Neuronal stem cell (in vitro differentiated cells): ENCODE measurements at regions not wholly inside any gene's neighbourhood (a gene's known extent, or its start where the extent isn't known, plus 50 kb on each side); places are given as distances from the start of the nearest gene placed in this dataset.

Source experiments
- DNase-seq: peaks from one replicate; pipeline ENCODE4 v3.0.0-alpha.2; 2013; ENCODE audit warnings: low spot score
- H2AFZ ChIP-seq: one replicate; pipeline ENCODE4 v1.6.1; 2013; ENCODE audit warnings: mild to moderate bottlenecking, low read length, inconsistent platforms
- H2AK5ac ChIP-seq: 2 replicates; pipeline ENCODE4 v1.6.1; 2013; ENCODE audit warnings: low read depth, mild to moderate bottlenecking, inconsistent platforms, low read length, moderate library complexity, mixed read lengths
- H2BK120ac ChIP-seq: 2 replicates; pipeline ENCODE4 v1.6.1; 2013; ENCODE audit warnings: low read depth, mild to moderate bottlenecking, inconsistent platforms, low read length, moderate library complexity, mixed read lengths
- H2BK12ac ChIP-seq: one replicate; pipeline ENCODE4 v1.6.1; 2013; ENCODE audit warnings: low read length, inconsistent platforms
- H2BK15ac ChIP-seq: 2 replicates; pipeline ENCODE4 v1.6.1; 2013; ENCODE audit warnings: mild to moderate bottlenecking, low read length, inconsistent platforms, mixed read lengths
- H2BK5ac ChIP-seq: one replicate; pipeline ENCODE4 v1.6.1; 2013; ENCODE audit warnings: inconsistent platforms, mild to moderate bottlenecking, low read length, moderate library complexity
- H3K14ac ChIP-seq: one replicate; pipeline ENCODE4 v1.6.1; 2013; ENCODE audit warnings: low read length, inconsistent platforms
- H3K18ac ChIP-seq: 2 replicates; pipeline ENCODE4 v1.6.1; 2013; ENCODE audit warnings: low read length, inconsistent platforms
- H3K23ac ChIP-seq: 2 replicates; pipeline ENCODE4 v1.6.1; 2013; ENCODE audit warnings: low read depth, mild to moderate bottlenecking, mixed read lengths, low read length, inconsistent platforms; ENCODE audit not compliant: poor library complexity
- H3K27ac ChIP-seq: replicated peaks from 3 replicates; pipeline ENCODE4 v1.5.1; 2013; ENCODE audit warnings: low read length, inconsistent platforms
- H3K27me3 ChIP-seq, 3 experiments: 2 replicates each; pipeline ENCODE4 v1.6.1; 2013; ENCODE audit warnings: low read length in 3 of 3, mild to moderate bottlenecking in 2 of 3, inconsistent platforms in 1 of 3, low read depth in 1 of 3, mixed read lengths in 1 of 3, moderate library complexity in 1 of 3; ENCODE audit not compliant: control insufficient read depth in 3 of 3, insufficient read depth in 3 of 3
- H3K36me3 ChIP-seq, 2 donors: replicated peaks in 1 of 2; 2 replicates each; pipeline ENCODE4 v1.6.1; 2013; ENCODE audit warnings: low read length in 2 of 2; ENCODE audit not compliant: control insufficient read depth in 2 of 2, insufficient read depth in 2 of 2
- H3K4ac ChIP-seq: 2 replicates; pipeline ENCODE4 v1.6.1; 2013; ENCODE audit warnings: inconsistent platforms, mild to moderate bottlenecking, low read length, moderate library complexity
- H3K4me1 ChIP-seq, 2 donors: 1 replicate in 1 of 2; 2 replicates in 1 of 2; pipeline ENCODE4 v1.6.1; 2013; ENCODE audit warnings: low read length in 2 of 2, low read depth in 1 of 2; ENCODE audit not compliant: control insufficient read depth in 2 of 2, insufficient read depth in 1 of 2
- H3K4me2 ChIP-seq: one replicate; pipeline ENCODE4 v1.6.1; 2013; ENCODE audit warnings: mild to moderate bottlenecking, low read length, inconsistent platforms; ENCODE audit not compliant: insufficient read depth, poor library complexity, severe bottlenecking
- H3K4me3 ChIP-seq, 2 donors: 2 replicates each; pipeline ENCODE4 v1.5.1; 2013; ENCODE audit warnings: low read length in 2 of 2, mild to moderate bottlenecking in 2 of 2, inconsistent platforms in 1 of 2, moderate library complexity in 1 of 2
- H3K79me1 ChIP-seq: one replicate; pipeline ENCODE4 v1.6.1; 2013; ENCODE audit warnings: low read depth, mild to moderate bottlenecking, inconsistent platforms, low read length, moderate library complexity
- H3K9ac ChIP-seq: one replicate; pipeline ENCODE4 v1.6.1; 2013; ENCODE audit warnings: mild to moderate bottlenecking, low read depth, low read length, inconsistent platforms; ENCODE audit not compliant: poor library complexity
- H3K9me3 ChIP-seq, 2 donors: replicated peaks in 1 of 2; 2 replicates each; pipeline versions ENCODE3 to v1.6.1; 2013; ENCODE audit warnings: low read length in 2 of 2, mild to moderate bottlenecking in 2 of 2, inconsistent platforms in 1 of 2, low read depth in 1 of 2, mixed read lengths in 1 of 2, moderate library complexity in 1 of 2; ENCODE audit not compliant: control insufficient read depth in 2 of 2, insufficient read depth in 1 of 2
- H4K8ac ChIP-seq: one replicate; pipeline ENCODE4 v1.6.1; 2013; ENCODE audit warnings: low read depth, mild to moderate bottlenecking, inconsistent platforms, low read length, moderate library complexity
- H4K91ac ChIP-seq: one replicate; pipeline ENCODE4 v1.6.1; 2013; ENCODE audit warnings: low read length, low read depth, mild to moderate bottlenecking, inconsistent platforms; ENCODE audit not compliant: poor library complexity
- WGBS, 2 donors: extraction: QIAGEN DNeasy Blood & Tissue Kit; methylation state at CpG; one replicate each; pipeline ENCODE4 v1.1.7; 2013; ENCODE audit warnings: missing lambda C conversion rate in 2 of 2, mixed read lengths in 1 of 2; ENCODE audit not compliant: insufficient read length in 2 of 2, insufficient replicate concordance in 1 of 2; ENCODE audit errors: extremely low coverage in 2 of 2; 5-methylcytosine and 5-hydroxymethylcytosine counted together

- Histone ChIP-seq H2AFZ (no peak overlapping the region), H4K8ac (no peak overlapping the region), H3K27ac (no peak overlapping the region), H3K36me3 (no peaks in the 10 kb centered on the region), H3K4me1 (no peaks in the 10 kb centered on the region), H4K91ac (no peak overlapping the region), H3K79me1 (no peaks in the 10 kb centered on the region), H3K23ac (no peak overlapping the region), H2AK5ac (no peak overlapping the region), H2BK120ac (no peak overlapping the region), H2BK12ac (no peak overlapping the region), H3K14ac (no peak overlapping the region), H3K18ac (no peak overlapping the region), H3K9ac (no peak overlapping the region), H3K4me3 (no peak overlapping the region), H3K4me2 (no peak overlapping the region), H3K27me3 (no peaks in the 10 kb centered on the region), H3K9me3 (no peaks in the 10 kb centered on the region), H3K4ac (no peak overlapping the region), H2BK15ac (no peak overlapping the region), H2BK5ac (no peak overlapping the region)
- no peak for DNase-seq
- WGBS, 2 donors = no CpG with 5 or more reads among the region's 1 CpG
Observed at GRCh38 chr18:53610957-53611356, 613.5 kb downstream of the MBD2 start.

GRCh38 chr18:53606792-53607191 lies 617.7 kb downstream of the MBD2 start:
- Histone ChIP-seq H3K14ac (no peak overlapping the region), H2BK12ac (no peak overlapping the region), H3K36me3 (no peaks in the 10 kb centered on the region), H4K91ac (no peak overlapping the region), H3K79me1 (no peaks in the 10 kb centered on the region), H3K9ac (no peak overlapping the region), H3K18ac (no peak overlapping the region), H2AFZ (peak overlapping the region; percentile 17), H2BK5ac (no peak overlapping the region), H2AK5ac (no peak overlapping the region), H3K4ac (no peak overlapping the region), H3K9me3 (no peaks in the 10 kb centered on the region), H4K8ac (no peak overlapping the region), H2BK15ac (no peak overlapping the region), H3K27ac (no peak overlapping the region), H3K27me3 (no peaks in the 10 kb centered on the region), H3K4me1 (no peaks in the 10 kb centered on the region), H2BK120ac (no peak overlapping the region), H3K4me3 (no peak overlapping the region), H3K4me2 (no peak overlapping the region), H3K23ac (no peak overlapping the region)
- DNase-seq = no peak

GRCh38 chr18:53605198-53605597 lies 619.3 kb downstream of the MBD2 start:
- no peak overlapping the region for H4K91ac ChIP-seq
- no peak overlapping the region for H4K8ac ChIP-seq
- no peaks in the 10 kb centered on the region for H3K9me3 ChIP-seq
- H2AK5ac ChIP-seq = no peak overlapping the region
- no peaks in the 10 kb centered on the region for H3K79me1 ChIP-seq
- no peak overlapping the region for H2BK5ac ChIP-seq
- no peak overlapping the region for H3K4ac ChIP-seq
- no peak overlapping the region for H2BK12ac ChIP-seq
- no peak overlapping the region for H3K4me3 ChIP-seq
- H2BK15ac ChIP-seq = no peak overlapping the region
- H2BK120ac ChIP-seq = no peak overlapping the region
- no peak for DNase-seq
- H2AFZ ChIP-seq = no peak overlapping the region
- no peak overlapping the region for H3K4me2 ChIP-seq
- no CpG with 5 or more reads among the region's 8 CpGs for whole genome bisulfite sequencing, 2 donors
- H3K36me3 ChIP-seq = no peaks in the 10 kb centered on the region
- no peak overlapping the region for H3K9ac ChIP-seq
- peak overlapping the region; percentile 9 for H3K23ac ChIP-seq
- H3K27me3 ChIP-seq = no peaks in the 10 kb centered on the region
- H3K27ac ChIP-seq = no peak overlapping the region
- H3K4me1 ChIP-seq = no peaks in the 10 kb centered on the region
- no peak overlapping the region for H3K14ac ChIP-seq
- H3K18ac ChIP-seq = no peak overlapping the region

GRCh38 chr18:53603276-53603675 lies 621.2 kb downstream of the MBD2 start:
- H2AK5ac ChIP-seq = no peak overlapping the region
- H4K8ac ChIP-seq = no peak overlapping the region
- no peak for DNase-seq
- H3K4me2 ChIP-seq = no peak overlapping the region
- H3K23ac ChIP-seq = no peak overlapping the region
- no peak overlapping the region for H3K27ac ChIP-seq
- H3K14ac ChIP-seq = no peak overlapping the region
- H3K79me1 ChIP-seq = no peaks in the 10 kb centered on the region
- H2BK5ac ChIP-seq = no peak overlapping the region
- no peak overlapping the region for H3K9ac ChIP-seq
- no CpG with 5 or more reads among the region's 1 CpG for WGBS, 2 donors
- no peak overlapping the region for H3K18ac ChIP-seq
- no peak overlapping the region for H2BK12ac ChIP-seq
- H3K36me3 ChIP-seq = no peaks in the 10 kb centered on the region
- no peak overlapping the region for H3K4ac ChIP-seq
- no peak overlapping the region for H4K91ac ChIP-seq
- H2BK15ac ChIP-seq = no peak overlapping the region
- no peak overlapping the region for H2BK120ac ChIP-seq
- no peaks in the 10 kb centered on the region for H3K4me1 ChIP-seq
- no peak overlapping the region for H2AFZ ChIP-seq
- H3K4me3 ChIP-seq = no peak overlapping the region
- H3K9me3 ChIP-seq = no peaks in the 10 kb centered on the region
- H3K27me3 ChIP-seq = no peaks in the 10 kb centered on the region
